Mucosa of descending colon (tissue), 3 donors: ENCODE measurements at regions not wholly inside any gene's neighbourhood (a gene's known extent, or its start where the extent isn't known, plus 50 kb on each side); places are given as distances from the start of the nearest gene placed in this dataset.

ENCODE experiments used
- ATAC-seq: fragments of 200-7000 bp; cut with Tn5 transposase; one replicate; pipeline ENCODE4 v1.9.1; 2020; ENCODE audit warnings: mild to moderate bottlenecking, moderate library complexity
- DNase-seq, 3 donors: peaks; one replicate each; pipeline ENCODE4 v3.0.0-alpha.2; 2020
- H3K36me3 ChIP-seq: fragments of 200-600 bp; one replicate; pipeline ENCODE4 v1.8.0; 2021; ENCODE audit warnings: low read depth, mild to moderate bottlenecking
- H3K4me1 ChIP-seq: fragments of 200-600 bp; one replicate; pipeline ENCODE4 v1.8.0; 2021; ENCODE audit warnings: low read depth, mild to moderate bottlenecking
- H3K4me3 ChIP-seq: fragments of 200-600 bp; one replicate; pipeline ENCODE4 v1.8.0; 2021; ENCODE audit warnings: mild to moderate bottlenecking
- H3K9me3 ChIP-seq: fragments of 200-600 bp; one replicate; pipeline ENCODE4 v1.8.0; 2021; ENCODE audit warnings: mild to moderate bottlenecking
- intact Hi-C, 2 donors: fragments of 100-400 bp; cut with DNase I in 1 of 2; cut with micrococcal nuclease in 1 of 2; formaldehyde crosslinking; loops; one replicate each; pipeline versions ENCODE4 v1.11.0 to v1.11.1; 2022; cut with DNase I, micrococcal nuclease
- TF ChIP-seq, protein P1 (sequence below): fragments of 200-600 bp; IDR thresholded peaks from one replicate; pipeline ENCODE4 v1.8.0; 2022; ENCODE audit warnings: antibody characterized with exemption, mild to moderate bottlenecking
- donor health status: DM: no; HTN: no; CAD: no; lungs with moderate emphysema.
- donor health status: DM: no; HTN: no; CAD: no.
- donor health status: DM: no; HTN: yes; CAD: no.

- H3K36me3 ChIP-seq = no peaks in the 10 kb centered on the region
- TF ChIP-seq, protein P1, sequence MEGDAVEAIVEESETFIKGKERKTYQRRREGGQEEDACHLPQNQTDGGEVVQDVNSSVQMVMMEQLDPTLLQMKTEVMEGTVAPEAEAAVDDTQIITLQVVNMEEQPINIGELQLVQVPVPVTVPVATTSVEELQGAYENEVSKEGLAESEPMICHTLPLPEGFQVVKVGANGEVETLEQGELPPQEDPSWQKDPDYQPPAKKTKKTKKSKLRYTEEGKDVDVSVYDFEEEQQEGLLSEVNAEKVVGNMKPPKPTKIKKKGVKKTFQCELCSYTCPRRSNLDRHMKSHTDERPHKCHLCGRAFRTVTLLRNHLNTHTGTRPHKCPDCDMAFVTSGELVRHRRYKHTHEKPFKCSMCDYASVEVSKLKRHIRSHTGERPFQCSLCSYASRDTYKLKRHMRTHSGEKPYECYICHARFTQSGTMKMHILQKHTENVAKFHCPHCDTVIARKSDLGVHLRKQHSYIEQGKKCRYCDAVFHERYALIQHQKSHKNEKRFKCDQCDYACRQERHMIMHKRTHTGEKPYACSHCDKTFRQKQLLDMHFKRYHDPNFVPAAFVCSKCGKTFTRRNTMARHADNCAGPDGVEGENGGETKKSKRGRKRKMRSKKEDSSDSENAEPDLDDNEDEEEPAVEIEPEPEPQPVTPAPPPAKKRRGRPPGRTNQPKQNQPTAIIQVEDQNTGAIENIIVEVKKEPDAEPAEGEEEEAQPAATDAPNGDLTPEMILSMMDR = no peak
- no peaks in the 10 kb centered on the region for H3K4me1 ChIP-seq
- H3K4me3 ChIP-seq = no peak overlapping the region
- no peaks in the 10 kb centered on the region for H3K9me3 ChIP-seq
- ATAC-seq = no peak
- no peak for DNase-seq
- intact Hi-C loops = no loop called here
These were observed 92.3 kb downstream of the GYPC start for GRCh38 chr2:126748188-126748760.

DNA sequence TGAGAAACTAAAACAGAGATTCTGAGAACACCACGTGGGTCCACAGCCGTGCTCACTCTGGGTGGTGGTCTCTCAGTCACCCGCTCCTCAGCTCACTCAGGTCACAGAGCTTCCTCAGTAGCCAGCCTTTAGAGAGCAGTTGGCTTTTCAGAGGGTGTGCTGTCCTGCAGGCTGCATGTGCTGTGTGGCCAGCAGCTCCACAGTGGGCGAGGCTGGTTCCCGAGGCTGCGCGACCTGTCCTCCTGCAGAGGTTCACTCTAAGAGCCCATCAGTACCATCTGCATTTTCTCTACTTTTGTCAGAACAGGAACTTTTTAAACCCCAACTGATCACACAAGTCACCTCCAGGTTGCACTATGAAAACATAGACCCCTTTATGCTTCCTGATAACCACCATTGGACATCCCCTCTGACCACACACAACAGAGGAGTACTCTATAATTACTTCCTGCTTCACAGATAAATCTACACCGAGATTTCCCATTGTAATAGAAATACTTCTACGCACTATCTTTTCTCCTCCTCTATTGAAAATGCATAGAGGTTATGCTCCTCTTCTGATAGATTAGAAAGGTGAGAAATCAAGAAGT, 93.1 kb downstream of the GYPC start:
- intact Hi-C loops = no loop called here
- ATAC-seq (no peak), DNase-seq (no peak)

GRCh38 chr2:126749537-126749936, 93.6 kb downstream of the GYPC start:
- intact Hi-C loops = no loop called here
- ATAC-seq (no peak), DNase-seq (no peak)
- Histone ChIP-seq H3K4me3 (no peak overlapping the region), H3K36me3 (no peaks in the 10 kb centered on the region), H3K9me3 (no peaks in the 10 kb centered on the region), H3K4me1 (no peaks in the 10 kb centered on the region)
- TF ChIP-seq, protein P1 = no peak

More for the DNA sequence above, 93.1 kb downstream of the GYPC start:
- Histone ChIP-seq H3K4me3 (no peak overlapping the region), H3K36me3 (no peaks in the 10 kb centered on the region), H3K9me3 (no peaks in the 10 kb centered on the region), H3K4me1 (no peaks in the 10 kb centered on the region)
- TF ChIP-seq, protein P1 = no peak

- H3K4me3 ChIP-seq = no peak overlapping the region
- no peak for ATAC-seq
- H3K36me3 ChIP-seq = no peaks in the 10 kb centered on the region
- intact Hi-C loops = no loop called here
- DNase-seq = no peak
- no peaks in the 10 kb centered on the region for H3K4me1 ChIP-seq
- TF ChIP-seq, protein P1 = no peak
- H3K9me3 ChIP-seq = no peaks in the 10 kb centered on the region
These were observed 94.5 kb downstream of the GYPC start for GRCh38 chr2:126750506-126750905.

DNA sequence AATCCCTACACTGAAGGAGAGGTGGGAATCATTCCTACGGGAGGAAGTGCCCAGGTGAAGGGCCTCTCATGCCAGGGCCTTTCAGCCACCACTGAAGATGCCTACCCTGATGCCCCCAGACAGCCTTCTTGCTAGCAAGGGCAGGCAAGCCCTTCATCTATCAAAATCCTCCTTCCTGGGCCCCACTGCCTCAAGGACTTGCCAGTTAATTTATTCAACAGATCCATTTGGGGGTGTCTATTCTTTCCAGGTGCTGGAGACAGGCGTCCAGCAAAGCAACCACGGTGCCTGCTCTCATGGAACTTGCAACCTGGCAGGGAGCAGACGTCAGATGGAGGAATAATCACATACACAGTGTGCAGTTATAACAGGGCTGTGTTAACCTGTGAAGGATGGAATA, 95.5 kb downstream of the GYPC start:
- no peaks in the 10 kb centered on the region for H3K4me1 ChIP-seq
- no peak for ATAC-seq
- no peak for DNase-seq
- H3K4me3 ChIP-seq = no peak overlapping the region
- TF ChIP-seq, protein P1 = no peak
- H3K36me3 ChIP-seq = no peaks in the 10 kb centered on the region
- intact Hi-C loops = no loop called here
- H3K9me3 ChIP-seq = no peaks in the 10 kb centered on the region
